ENCODE measurements at regions not wholly inside any gene's neighbourhood (a gene's known extent, or its start where the extent isn't known, plus 50 kb on each side); places are given as distances from the start of the nearest gene placed in this dataset.

DNA sequence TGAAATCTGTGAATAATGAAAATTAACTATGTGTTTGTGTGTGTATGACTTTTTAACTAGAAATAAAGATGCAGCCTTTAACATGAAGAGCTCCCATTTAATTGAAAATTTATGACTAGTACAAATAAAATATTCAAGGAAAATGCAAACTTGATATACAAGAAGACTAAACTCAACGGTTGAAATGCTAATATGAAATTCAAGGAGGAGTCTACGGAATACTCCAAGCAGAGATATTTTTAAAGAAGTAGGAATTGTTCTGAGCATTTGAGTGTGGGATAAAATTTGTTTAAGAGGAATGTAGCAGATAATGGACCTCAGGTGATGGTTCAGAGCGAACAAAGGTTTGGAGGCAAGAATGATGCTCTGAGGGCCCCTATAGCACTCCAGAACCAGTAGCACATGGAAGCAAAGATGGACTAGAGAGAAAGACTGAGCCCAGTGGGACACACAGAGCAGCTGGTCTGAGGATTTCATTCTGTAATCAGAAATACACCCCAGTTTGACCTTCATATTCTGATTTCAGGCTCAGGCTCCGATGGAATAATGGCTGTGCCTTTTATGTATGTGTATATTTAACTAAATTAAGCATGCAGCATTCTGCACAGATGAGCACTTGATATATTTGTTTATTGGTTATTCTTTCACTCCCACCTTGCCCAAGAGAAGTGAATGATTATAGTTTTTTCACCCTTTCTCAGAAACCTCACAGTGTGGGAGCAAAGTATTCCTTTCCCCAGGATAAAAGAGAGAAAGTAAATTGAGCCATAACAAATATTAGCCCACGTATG lies 227.1 kb downstream of the ZPLD1 start:
- DNase-seq (ENCODE audit: low spot score) = no peak
- Histone ChIP-seq H3K9me3 (ENCODE audit: low read depth) (no peaks in the 10 kb centered on the region), H4K20me1 (ENCODE audit: low read depth) (no peaks in the 10 kb centered on the region), H3K9ac (no peak overlapping the region), H3K79me2 (ENCODE audit: low read depth) (no peaks in the 10 kb centered on the region), H3K27me3 (no peaks in the 10 kb centered on the region), H3F3A (ENCODE audit: low read depth) (no peaks in the 10 kb centered on the region), H3K36me3 (no peaks in the 10 kb centered on the region), H3K4me2 (no peak overlapping the region), H2AFZ (replicated peaks) (no peak overlapping the region), H3K27ac (no peak overlapping the region), H3K4me1 (no peaks in the 10 kb centered on the region), H3K4me3 (no peak overlapping the region)
- no peak for TF ChIP-seq EZH2phosphoT487 (IDR thresholded peaks at IDR 0.05)
- TF ChIP-seq, protein P1, sequence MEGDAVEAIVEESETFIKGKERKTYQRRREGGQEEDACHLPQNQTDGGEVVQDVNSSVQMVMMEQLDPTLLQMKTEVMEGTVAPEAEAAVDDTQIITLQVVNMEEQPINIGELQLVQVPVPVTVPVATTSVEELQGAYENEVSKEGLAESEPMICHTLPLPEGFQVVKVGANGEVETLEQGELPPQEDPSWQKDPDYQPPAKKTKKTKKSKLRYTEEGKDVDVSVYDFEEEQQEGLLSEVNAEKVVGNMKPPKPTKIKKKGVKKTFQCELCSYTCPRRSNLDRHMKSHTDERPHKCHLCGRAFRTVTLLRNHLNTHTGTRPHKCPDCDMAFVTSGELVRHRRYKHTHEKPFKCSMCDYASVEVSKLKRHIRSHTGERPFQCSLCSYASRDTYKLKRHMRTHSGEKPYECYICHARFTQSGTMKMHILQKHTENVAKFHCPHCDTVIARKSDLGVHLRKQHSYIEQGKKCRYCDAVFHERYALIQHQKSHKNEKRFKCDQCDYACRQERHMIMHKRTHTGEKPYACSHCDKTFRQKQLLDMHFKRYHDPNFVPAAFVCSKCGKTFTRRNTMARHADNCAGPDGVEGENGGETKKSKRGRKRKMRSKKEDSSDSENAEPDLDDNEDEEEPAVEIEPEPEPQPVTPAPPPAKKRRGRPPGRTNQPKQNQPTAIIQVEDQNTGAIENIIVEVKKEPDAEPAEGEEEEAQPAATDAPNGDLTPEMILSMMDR (IDR thresholded peaks at IDR 0.05) = no peak
- no peak for TF ChIP-seq EZH2 (IDR thresholded peaks at IDR 0.05)
- Mint-ChIP-seq H3K36me3 (no peaks in the 10 kb centered on the region), H3K4me1 (no peaks in the 10 kb centered on the region), H3K27me3 (ENCODE audit: insufficient read depth, low read depth) (no peaks in the 10 kb centered on the region), H3K4me3 (no peak overlapping the region), H3K27ac (no peak overlapping the region), H3K9me3 (no peaks in the 10 kb centered on the region)

DNA sequence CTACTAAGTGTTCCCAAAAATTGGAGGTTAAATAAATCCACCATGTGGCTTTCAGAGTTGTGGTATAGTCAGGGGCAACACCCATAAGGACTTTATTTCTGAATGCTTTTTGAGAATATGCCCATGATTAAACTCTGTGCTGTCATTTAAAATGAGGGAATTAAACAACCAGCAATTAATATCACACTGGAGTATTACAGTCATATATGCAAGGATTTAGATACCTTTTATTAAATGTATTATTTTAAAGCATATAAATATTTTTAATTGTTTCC lies 227.6 kb downstream of the ZPLD1 start:
- no peak overlapping the region for H3K9ac ChIP-seq
- no peaks in the 10 kb centered on the region for H3K4me1 Mint-ChIP-seq
- no peak overlapping the region for H3K27ac ChIP-seq
- no peaks in the 10 kb centered on the region for H3K79me2 ChIP-seq (ENCODE audit: low read depth)
- H3K36me3 ChIP-seq = no peaks in the 10 kb centered on the region
- H3F3A ChIP-seq (ENCODE audit: low read depth) = no peaks in the 10 kb centered on the region
- H3K27ac Mint-ChIP-seq = no peak overlapping the region
- no peaks in the 10 kb centered on the region for H3K27me3 ChIP-seq
- no peaks in the 10 kb centered on the region for H4K20me1 ChIP-seq (ENCODE audit: low read depth)
- no peak for TF ChIP-seq EZH2 (IDR thresholded peaks at IDR 0.05)
- H3K36me3 Mint-ChIP-seq = no peaks in the 10 kb centered on the region
- no peaks in the 10 kb centered on the region for H3K4me1 ChIP-seq
- no peak for DNase-seq (ENCODE audit: low spot score)
- no peaks in the 10 kb centered on the region for H3K27me3 Mint-ChIP-seq (ENCODE audit: insufficient read depth, low read depth)
- H3K9me3 Mint-ChIP-seq = no peaks in the 10 kb centered on the region
- H2AFZ ChIP-seq (replicated peaks) = no peak overlapping the region
- no peaks in the 10 kb centered on the region for H3K9me3 ChIP-seq (ENCODE audit: low read depth)
- H3K4me3 ChIP-seq = no peak overlapping the region
- H3K4me3 Mint-ChIP-seq = no peak overlapping the region
- H3K4me2 ChIP-seq = no peak overlapping the region

DNA sequence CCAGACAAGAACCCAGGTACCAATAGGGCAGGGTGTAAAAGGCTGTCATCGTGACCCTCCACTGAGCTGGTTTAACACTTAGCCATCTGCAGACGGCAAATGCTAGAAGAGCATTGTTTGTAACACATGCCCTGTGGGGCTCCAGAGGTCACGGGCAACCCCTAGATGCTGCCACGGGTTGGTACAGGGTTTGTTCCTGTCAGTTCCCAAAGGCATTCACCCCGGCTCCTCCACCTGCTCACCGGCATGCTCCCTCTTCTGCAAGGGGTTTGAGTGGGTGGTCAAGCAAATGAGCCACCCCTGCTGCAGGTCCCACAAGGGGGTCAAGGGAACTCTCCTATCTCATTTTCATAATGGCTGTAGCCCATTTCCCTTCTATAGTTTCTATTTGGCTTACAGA lies 229.3 kb downstream of the ZPLD1 start:
- Histone ChIP-seq H4K20me1 (ENCODE audit: low read depth) (no peaks in the 10 kb centered on the region), H3K36me3 (no peaks in the 10 kb centered on the region)
- no peak overlapping the region for H3K27ac Mint-ChIP-seq

DNA sequence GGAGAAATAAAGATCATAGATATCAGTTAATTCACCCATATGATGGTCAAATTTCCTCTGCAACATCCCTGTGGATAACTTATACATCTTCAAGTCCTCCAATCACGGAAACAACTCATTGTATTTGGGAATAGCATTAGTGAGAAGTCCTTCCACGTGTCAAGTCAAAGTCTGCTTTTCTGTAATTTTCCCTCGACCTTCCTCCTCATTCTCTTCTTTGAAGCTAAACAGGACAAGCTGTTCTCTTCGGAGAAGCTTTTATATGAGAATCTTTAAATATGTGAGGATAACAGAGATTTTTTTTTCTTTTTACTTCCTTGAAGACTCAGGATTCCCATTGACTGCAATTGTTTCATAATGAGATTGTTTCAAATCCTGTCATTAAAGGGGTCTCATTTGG lies 230.4 kb downstream of the ZPLD1 start:
- Histone ChIP-seq H3K9me3 (ENCODE audit: low read depth) (no peaks in the 10 kb centered on the region), H3K79me2 (ENCODE audit: low read depth) (no peaks in the 10 kb centered on the region), H3K4me2 (no peak overlapping the region), H3K36me3 (no peaks in the 10 kb centered on the region), H3K4me1 (no peaks in the 10 kb centered on the region), H2AFZ (replicated peaks) (no peak overlapping the region), H3K9ac (no peak overlapping the region), H4K20me1 (ENCODE audit: low read depth) (no peaks in the 10 kb centered on the region), H3F3A (ENCODE audit: low read depth) (no peaks in the 10 kb centered on the region), H3K27ac (no peak overlapping the region), H3K4me3 (no peak overlapping the region), H3K27me3 (no peaks in the 10 kb centered on the region)
- Mint-ChIP-seq H3K36me3 (no peaks in the 10 kb centered on the region), H3K4me1 (no peaks in the 10 kb centered on the region), H3K9me3 (no peaks in the 10 kb centered on the region), H3K27ac (no peak overlapping the region), H3K4me3 (no peak overlapping the region), H3K27me3 (ENCODE audit: insufficient read depth, low read depth) (no peaks in the 10 kb centered on the region)
- no peak for DNase-seq (ENCODE audit: low spot score)
- no peak for TF ChIP-seq EZH2phosphoT487 (IDR thresholded peaks at IDR 0.05)
- TF ChIP-seq EZH2 (IDR thresholded peaks at IDR 0.05) = no peak
- TF ChIP-seq, protein P1 (IDR thresholded peaks at IDR 0.05) = no peak

More for the DNA sequence above, 229.3 kb downstream of the ZPLD1 start:
- Mint-ChIP-seq H3K27me3 (ENCODE audit: insufficient read depth, low read depth) (no peaks in the 10 kb centered on the region), H3K36me3 (no peaks in the 10 kb centered on the region), H3K4me3 (no peak overlapping the region), H3K9me3 (no peaks in the 10 kb centered on the region), H3K4me1 (no peaks in the 10 kb centered on the region)
- Histone ChIP-seq H3K27ac (no peak overlapping the region), H2AFZ (replicated peaks) (no peak overlapping the region), H3K4me3 (no peak overlapping the region), H3K9me3 (ENCODE audit: low read depth) (no peaks in the 10 kb centered on the region), H3K4me2 (no peak overlapping the region), H3K27me3 (no peaks in the 10 kb centered on the region), H3K79me2 (ENCODE audit: low read depth) (no peaks in the 10 kb centered on the region), H3K4me1 (no peaks in the 10 kb centered on the region), H3F3A (ENCODE audit: low read depth) (no peaks in the 10 kb centered on the region), H3K9ac (no peak overlapping the region)
- TF ChIP-seq EZH2 (IDR thresholded peaks at IDR 0.05) = no peak
- no peak for TF ChIP-seq EZH2phosphoT487 (IDR thresholded peaks at IDR 0.05)
- TF ChIP-seq, protein P1 (IDR thresholded peaks at IDR 0.05) = no peak
- no peak for DNase-seq (ENCODE audit: low spot score)

All from neural progenitor cell (in vitro differentiated cells).